A673 (cell line): ENCODE measurements at regions not wholly inside any gene's neighbourhood (a gene's known extent, or its start where the extent isn't known, plus 50 kb on each side); places are given as distances from the start of the nearest gene placed in this dataset.

Experiments used
- BruUV-seq: library from RNA; stranded (reverse); fragments of 400-500 nt; replicated peaks from 2 replicates; lab custom pipeline; 2021; lab: Mats Ljungman, UMichigan
- CTCF ChIA-PET: fragments of 300-600 bp; sonication (Branson Sonifier 250); formaldehyde crosslinking; loops from one replicate; lab custom pipeline; 2022; ENCODE audit warnings: antibody characterized with exemption; lab: Charles Lee
- POLR2A ChIA-PET: fragments of 300-600 bp; sonication (Branson Sonifier 250); formaldehyde crosslinking; loops from one replicate; lab custom pipeline; 2022; ENCODE audit warnings: antibody characterized with exemption; ENCODE audit not compliant: low non-redundant PET; lab: Charles Lee
- DNase-seq: peaks from one replicate; pipeline ENCODE4 v3.0.0-alpha.2; 2015; ENCODE audit warnings: low spot score
- H3K27ac ChIP-seq: fragments of 200-600 bp; sonication (generic); 2 replicates; pipeline ENCODE4 v1.5.1; 2016; ENCODE audit warnings: mixed run types, low read depth, mild to moderate bottlenecking, mixed read lengths, antibody characterized with exemption, low read length; ENCODE audit not compliant: poor library complexity, severe bottlenecking
- H3K27me3 ChIP-seq: fragments of 200-600 bp; sonication (generic); replicated peaks from 2 replicates; pipeline ENCODE4 v1.6.1; 2017; ENCODE audit warnings: mixed run types, low read depth, mild to moderate bottlenecking, mixed read lengths, antibody characterized with exemption, low read length; ENCODE audit not compliant: insufficient read depth, poor library complexity
- H3K36me3 ChIP-seq: fragments of 200-600 bp; sonication (generic); 2 replicates; pipeline ENCODE4 v1.6.1; 2016; ENCODE audit warnings: mixed run types, mild to moderate bottlenecking, mixed read lengths, antibody characterized with exemption, low read length; ENCODE audit not compliant: insufficient read depth, poor library complexity, severe bottlenecking
- H3K4me1 ChIP-seq: fragments of 200-600 bp; sonication (generic); 2 replicates; pipeline ENCODE4 v1.6.1; 2017; ENCODE audit warnings: mixed run types, mild to moderate bottlenecking, mixed read lengths, antibody characterized with exemption, low read length; ENCODE audit not compliant: insufficient read depth, poor library complexity, severe bottlenecking
- H3K4me3 ChIP-seq: fragments of 200-600 bp; sonication (generic); 2 replicates; pipeline ENCODE4 v1.5.1; 2016; ENCODE audit warnings: low read depth, mixed run types, mild to moderate bottlenecking, mixed read lengths, low read length; ENCODE audit not compliant: poor library complexity, severe bottlenecking
- H3K9me3 ChIP-seq: fragments of 200-600 bp; sonication (generic); 2 replicates; pipeline ENCODE4 v1.6.1; 2016; ENCODE audit warnings: mixed run types, low read depth, mild to moderate bottlenecking, mixed read lengths, antibody characterized with exemption, low read length; ENCODE audit not compliant: poor library complexity, severe bottlenecking
- CTCF ChIP-seq: fragments of 300-800, 200-600 bp; sonication (generic); conservative IDR thresholded peaks from 2 replicates; pipeline ENCODE4 v1.5.1; 2017; ENCODE audit warnings: low read depth, mild to moderate bottlenecking, antibody characterized with exemption, low read length, moderate library complexity, mixed read lengths
- EZH2 ChIP-seq: fragments of 200-600 bp; sonication (generic); IDR thresholded peaks from 2 replicates; pipeline ENCODE4 v1.6.1; 2017; ENCODE audit warnings: borderline replicate concordance, low read depth, mild to moderate bottlenecking, mixed read lengths, antibody characterized with exemption, low read length; ENCODE audit not compliant: poor library complexity, severe bottlenecking
- intact Hi-C: fragments of 100-400 bp; cut with micrococcal nuclease; formaldehyde crosslinking; loops from one replicate; pipeline ENCODE4 v1.10.0; 2022; ENCODE audit not compliant: unreplicated experiment

- Histone ChIP-seq H3K36me3 (no peaks in the 10 kb centered on the region), H3K4me1 (no peaks in the 10 kb centered on the region), H3K9me3 (no peaks in the 10 kb centered on the region), H3K4me3 (no peak overlapping the region), H3K27me3 (peaks cover 4% of the 10 kb centered on the region), H3K27ac (no peak overlapping the region)
- TF ChIP-seq EZH2 (no peak), CTCF (no peak)
- CTCF ChIA-PET, result no interaction called here
- POLR2A ChIA-PET, result no interaction called here
- no TSS peak for BruUV-seq
- DNase-seq, result no peak
- intact Hi-C loops, result no loop called here
Observed at GRCh38 chr18:56436651-56437050, 201.7 kb downstream of the TXNL1 start.

GRCh38 chr18:56433919-56434318, 204.5 kb downstream of the TXNL1 start:
- Histone ChIP-seq H3K4me3 (no peak overlapping the region), H3K4me1 (no peaks in the 10 kb centered on the region), H3K27me3 (no peaks in the 10 kb centered on the region), H3K27ac (no peak overlapping the region), H3K9me3 (no peaks in the 10 kb centered on the region), H3K36me3 (no peaks in the 10 kb centered on the region)
- intact Hi-C loops, result no loop called here
- no TSS peak for BruUV-seq
- no peak for TF ChIP-seq CTCF
- TF ChIP-seq EZH2, result no peak
- no peak for DNase-seq
- ChIA-PET POLR2A (no interaction called here), CTCF (no interaction called here)

DNA sequence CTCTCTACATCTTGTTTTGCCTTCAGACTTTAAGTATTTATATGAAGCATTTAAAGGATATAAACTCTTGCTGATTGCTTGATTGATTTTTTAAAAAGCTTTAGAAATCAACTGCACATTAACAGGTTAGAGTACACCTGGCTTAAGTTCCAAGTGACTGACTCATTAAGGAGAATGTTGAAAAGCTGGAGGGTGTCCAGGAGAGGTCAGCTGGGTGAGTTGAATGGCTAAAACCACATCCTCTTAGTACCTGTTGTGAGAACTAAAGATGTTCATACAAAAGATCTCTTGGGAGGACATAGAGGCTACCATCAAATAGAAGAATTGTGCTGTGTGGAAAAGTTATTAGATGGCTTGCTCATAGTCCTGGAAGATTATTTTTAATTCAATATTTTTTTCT, 206.8 kb downstream of the TXNL1 start:
- DNase-seq, result no peak
- Histone ChIP-seq H3K4me3 (no peak overlapping the region), H3K9me3 (peaks cover 5% of the 10 kb centered on the region), H3K27me3 (no peaks in the 10 kb centered on the region), H3K4me1 (no peaks in the 10 kb centered on the region), H3K27ac (no peak overlapping the region), H3K36me3 (no peaks in the 10 kb centered on the region)
- TF ChIP-seq EZH2 (no peak), CTCF (no peak)
- CTCF ChIA-PET, result no interaction called here
- no TSS peak for BruUV-seq
- POLR2A ChIA-PET, result no interaction called here
- intact Hi-C loops, result no loop called here
